NCI-H146 treated with DMSO at 0.1 percent for 48 hours (cell line): ENCODE measurements at regions not wholly inside any gene's neighbourhood (a gene's known extent, or its start where the extent isn't known, plus 50 kb on each side); places are given as distances from the start of the nearest gene placed in this dataset.
"Not testable (repeated sequence)": the region's sequence is repeated elsewhere in the genome, so short reads cannot be mapped to it uniquely, and the experiment has no call there.

Source experiments
- DNase-seq: peaks from one replicate; lab custom pipeline; 2025; ENCODE audit not compliant: unreplicated experiment; lab: John Stamatoyannopoulos, UW

- DNase-seq = no peak
Measured at GRCh38 chrX:129361576-129361975, 161.7 kb downstream of the SMARCA1 start.

DNA sequence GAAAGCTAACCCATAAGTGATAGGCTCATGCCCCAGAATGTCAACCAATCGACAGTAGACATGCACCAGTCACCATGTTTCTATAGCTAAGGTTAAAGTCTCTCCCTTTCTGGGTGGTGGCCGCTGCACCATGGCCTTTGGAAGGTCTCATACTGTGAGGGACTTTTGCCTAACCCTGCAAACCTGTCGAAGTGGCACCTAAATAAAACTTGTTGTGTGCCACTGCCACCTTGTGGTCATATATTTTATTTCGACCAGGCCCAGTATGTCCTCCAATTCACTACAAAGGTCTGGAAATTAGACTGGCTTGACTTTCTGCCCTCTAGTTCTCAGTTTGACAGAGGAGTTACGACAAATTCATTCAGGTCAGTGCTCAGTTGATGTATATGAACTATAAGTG is 163.1 kb downstream of the SMARCA1 start:
- DNase-seq = no peak

- no peak for DNase-seq
Measured at GRCh38 chrX:129359269-129359668, 164.0 kb downstream of the SMARCA1 start.

GRCh38 chrX:129357428-129357827 is 165.9 kb downstream of the SMARCA1 start:
- DNase-seq = not testable (repeated sequence)

- no peak for DNase-seq
Measured at GRCh38 chrX:129347291-129347690, 176.0 kb downstream of the SMARCA1 start.

GRCh38 chrX:129346574-129346973 is 176.7 kb downstream of the SMARCA1 start:
- no peak for DNase-seq

GRCh38 chrX:129337264-129337663 is 186.0 kb downstream of the SMARCA1 start:
- not testable (repeated sequence) for DNase-seq

DNA sequence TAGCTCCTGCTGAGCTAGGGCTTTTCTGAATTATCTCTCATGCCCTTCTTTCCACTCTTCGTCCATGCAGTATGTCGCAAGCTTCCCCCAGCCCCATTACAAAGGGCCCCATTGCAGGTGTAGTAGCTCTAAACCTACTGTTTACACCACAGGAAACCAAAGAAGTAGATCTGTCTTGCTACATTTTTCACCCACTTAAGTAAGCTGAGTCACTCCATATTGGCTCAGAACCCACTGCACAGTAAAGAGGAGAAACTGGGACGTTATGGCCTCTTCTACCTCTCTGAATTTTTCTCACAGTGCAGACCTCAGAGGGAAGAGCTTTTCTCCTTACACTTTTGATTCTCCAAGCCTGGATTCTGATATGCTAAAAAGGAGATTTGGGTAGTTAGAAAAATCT is 200.2 kb downstream of the SMARCA1 start:
- DNase-seq = no peak

DNA sequence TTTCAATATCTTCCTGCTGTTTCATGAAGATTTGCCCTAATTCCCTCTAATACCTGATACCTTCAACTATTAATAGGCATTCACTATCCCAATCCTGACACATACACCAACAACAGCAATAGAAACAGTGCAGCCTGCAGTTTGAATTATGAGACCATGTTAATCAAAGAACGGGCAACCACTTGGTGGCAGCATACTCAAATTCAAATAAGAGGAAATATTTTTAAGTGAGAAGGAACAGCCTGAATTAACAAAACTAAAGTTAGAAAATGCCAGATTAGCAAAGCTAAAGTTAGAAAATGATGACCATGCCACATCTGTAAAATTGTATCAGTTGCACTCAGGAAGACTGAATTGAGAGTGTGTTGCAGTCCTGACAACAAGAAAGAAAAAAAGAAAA is 204.9 kb downstream of the SMARCA1 start:
- no peak for DNase-seq

DNA sequence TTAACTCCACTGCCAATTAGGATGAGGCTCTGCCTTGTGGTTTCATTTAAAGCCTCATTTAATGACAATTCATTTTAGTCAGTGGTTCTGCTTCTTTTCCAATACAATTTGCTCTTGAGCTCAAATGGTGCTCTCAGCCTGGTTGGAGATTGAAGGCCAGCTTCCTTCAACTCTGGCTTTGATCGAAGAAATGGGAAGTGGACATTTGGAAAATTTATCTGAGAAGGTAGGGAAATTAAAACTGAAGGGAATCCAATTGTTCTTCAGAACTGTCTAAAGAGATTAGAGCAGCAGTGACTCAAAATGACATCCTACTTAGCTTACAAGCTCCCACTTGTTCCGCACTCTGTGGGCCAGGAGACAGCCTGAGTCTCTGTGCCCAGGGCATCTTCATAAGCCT is 206.8 kb downstream of the SMARCA1 start:
- DNase-seq = no peak

DNA sequence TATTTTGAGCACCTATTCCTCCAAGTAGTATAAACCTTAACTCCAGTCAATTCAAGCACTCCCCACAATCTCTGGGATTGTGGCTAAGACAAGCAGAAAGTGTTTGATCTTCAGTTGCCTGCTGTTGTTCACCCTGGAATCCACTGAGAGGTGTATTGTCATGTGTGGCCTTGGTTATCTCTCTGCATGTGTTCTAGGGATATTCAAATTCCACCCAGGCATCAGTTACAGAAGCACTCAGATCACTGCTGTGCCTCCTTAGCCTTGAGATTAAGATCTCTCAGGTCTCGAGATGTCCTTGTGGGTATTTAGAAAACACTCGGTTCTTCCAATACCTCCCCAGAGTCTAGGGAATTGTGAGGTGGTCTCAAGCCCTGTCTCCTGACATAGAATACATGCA is 213.3 kb downstream of the SMARCA1 start:
- DNase-seq = no peak

DNA sequence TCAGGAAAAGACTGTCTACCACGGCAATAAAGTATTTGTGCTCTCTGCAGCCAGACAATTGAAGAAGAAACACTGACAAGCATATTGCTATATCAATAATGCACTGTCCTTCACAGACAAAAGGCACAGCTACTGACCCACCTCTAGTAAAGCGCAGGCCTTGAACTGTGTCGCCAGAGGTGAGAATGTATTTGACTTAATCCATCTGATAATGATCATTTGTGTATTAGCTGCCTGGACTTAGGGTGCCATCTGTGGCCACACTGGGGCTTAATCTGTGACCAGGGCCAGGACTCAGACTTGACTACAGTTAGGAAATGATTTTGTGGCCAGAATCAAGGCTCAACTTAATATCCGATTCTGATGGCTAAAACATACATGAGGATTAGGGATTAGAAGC is 260.4 kb downstream of the SMARCA1 start:
- no peak for DNase-seq

- not testable (repeated sequence) for DNase-seq
Measured at GRCh38 chrX:129255516-129255915, 267.8 kb downstream of the SMARCA1 start.

DNA sequence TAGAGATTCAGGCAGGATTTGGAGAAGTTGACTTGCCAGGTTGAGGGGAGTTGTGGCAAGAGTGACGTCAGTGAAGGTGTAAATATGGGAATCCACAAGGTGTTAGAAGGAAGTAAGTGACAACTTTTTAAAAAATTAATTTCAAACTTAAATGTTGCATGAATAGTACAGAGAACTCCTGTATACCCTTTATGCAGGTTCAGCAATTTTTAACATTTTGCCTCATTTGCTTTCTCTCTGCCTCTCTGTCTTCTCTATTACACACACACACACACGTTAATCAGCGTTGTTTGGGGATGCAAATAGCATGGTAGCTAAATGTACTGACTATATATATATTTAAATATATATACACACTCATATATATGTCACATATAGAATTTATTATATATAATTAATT is 273.7 kb downstream of the SMARCA1 start:
- no peak for DNase-seq

GRCh38 chrX:129247642-129248041 is 275.6 kb downstream of the SMARCA1 start:
- DNase-seq = no peak

GRCh38 chrX:129239371-129239770 is 283.9 kb downstream of the SMARCA1 start:
- no peak for DNase-seq

- DNase-seq = no peak
Measured at GRCh38 chrX:129238011-129238410, 285.3 kb downstream of the SMARCA1 start.

DNA sequence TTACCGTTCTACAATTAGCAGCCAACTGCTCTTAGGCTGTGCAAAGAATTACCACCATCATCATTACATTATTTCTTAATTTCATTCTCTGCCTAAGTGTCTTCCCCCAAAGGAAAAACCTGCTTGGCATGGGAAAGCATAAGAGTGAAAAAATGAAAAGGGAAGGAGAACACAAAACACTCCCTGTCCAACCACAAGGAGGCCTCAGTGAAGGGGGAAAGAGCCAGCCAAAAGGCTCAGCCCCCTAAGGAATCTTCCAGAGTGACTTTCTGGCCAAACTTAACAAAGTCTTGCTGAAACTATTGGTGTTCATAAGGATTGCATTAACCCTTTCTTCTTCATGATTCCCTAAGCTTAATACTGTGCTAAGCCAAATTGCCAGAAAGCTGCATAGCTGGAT is 287.4 kb downstream of the SMARCA1 start:
- DNase-seq = no peak

- DNase-seq = no peak
Measured at GRCh38 chrX:129233786-129234185, 289.5 kb downstream of the SMARCA1 start.

DNA sequence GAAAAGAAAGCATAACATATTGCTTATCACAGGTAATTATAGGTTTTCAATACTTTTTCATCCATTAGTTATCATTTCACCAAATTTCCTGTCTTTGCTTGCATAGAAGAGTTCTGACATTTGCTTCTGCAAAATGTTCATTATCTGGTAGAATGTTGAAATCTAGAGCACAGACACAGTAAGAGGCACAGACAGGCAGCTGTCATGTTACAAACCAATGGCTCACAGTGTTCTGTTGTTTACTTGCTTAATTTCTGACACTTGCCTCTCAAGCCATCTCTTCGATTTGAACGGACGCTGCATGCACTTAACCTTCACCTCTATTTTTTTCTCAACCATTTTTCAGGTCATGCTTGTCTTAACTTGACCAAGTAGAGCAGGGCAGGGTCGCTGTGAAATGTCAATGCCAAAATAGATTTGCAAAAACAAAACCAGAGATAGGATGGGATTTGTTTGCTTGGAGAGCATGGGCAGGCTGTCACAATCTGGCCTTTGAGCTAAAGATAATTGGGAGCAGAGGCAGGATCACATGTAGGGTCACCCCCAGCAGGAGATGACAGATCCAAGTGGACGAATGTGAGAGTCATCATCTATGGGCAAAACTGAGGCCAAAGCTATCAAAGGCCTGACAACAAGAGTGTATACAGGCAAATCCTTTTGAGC is 292.3 kb downstream of the SMARCA1 start:
- DNase-seq = no peak

- DNase-seq = no peak
Measured at GRCh38 chrX:129230168-129230567, 293.1 kb downstream of the SMARCA1 start.

DNA sequence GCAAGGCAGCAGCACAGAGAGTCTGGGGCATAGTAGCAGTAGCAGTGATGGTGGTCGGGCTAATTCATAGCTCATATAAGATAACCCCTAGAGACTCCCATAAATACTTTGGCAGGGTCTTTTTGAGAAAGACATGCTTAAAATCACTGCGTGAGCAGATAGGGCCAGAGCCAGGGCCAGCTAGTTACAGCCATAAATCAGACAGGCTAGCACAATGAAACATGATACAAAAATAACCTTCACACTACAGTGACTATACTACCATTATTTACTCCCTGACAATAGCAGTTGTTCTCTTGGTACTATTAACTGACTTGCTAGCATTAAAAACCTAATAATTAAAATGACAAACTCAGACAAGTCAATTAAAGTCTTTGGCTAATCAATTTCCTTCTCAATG is 295.9 kb downstream of the SMARCA1 start:
- DNase-seq = no peak

DNA sequence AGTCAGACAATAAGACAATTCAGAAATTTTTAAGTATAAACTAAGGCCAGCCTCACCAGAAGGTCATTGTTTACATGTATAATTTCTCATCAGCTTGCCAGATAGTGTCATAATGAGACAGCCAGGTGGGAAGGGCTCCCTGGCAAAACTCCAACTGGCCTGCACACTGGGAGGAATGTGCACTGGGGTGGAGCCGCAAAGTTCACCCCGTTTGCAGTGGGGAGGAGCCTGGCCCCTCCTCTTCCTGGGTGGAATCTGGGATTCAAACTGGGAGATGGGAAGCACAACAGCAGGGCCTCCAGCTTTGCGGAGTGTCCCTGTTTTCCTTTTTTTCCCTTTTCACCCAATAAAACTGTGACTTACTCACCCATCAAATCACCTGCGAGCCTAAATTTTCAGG is 329.9 kb downstream of the SMARCA1 start:
- DNase-seq = peak; percentile 17
